Right atrium auricular region (tissue), 2 donors: ENCODE measurements at regions not wholly inside any gene's neighbourhood (a gene's known extent, or its start where the extent isn't known, plus 50 kb on each side); places are given as distances from the start of the nearest gene placed in this dataset.

Experiments used
- DNase-seq: peaks from one replicate; pipeline ENCODE4 v3.0.0-alpha.2; 2019; ENCODE audit warnings: low spot score
- H3K27ac ChIP-seq, 2 donors: fragments of 200-600 bp; sonication (generic); 1 replicate in 1 of 2; 2 replicates in 1 of 2; pipeline ENCODE4 v1.5.1; 2016 to 2019
- H3K27me3 ChIP-seq, 2 donors: fragments of 200-600 bp; sonication (generic); one replicate each; pipeline versions ENCODE4 v1.5.1 to v1.6.0; 2017 to 2019
- H3K36me3 ChIP-seq: fragments of 200-600 bp; sonication (generic); one replicate; pipeline ENCODE4 v1.5.1; 2016
- H3K4me1 ChIP-seq, 2 donors: fragments of 200-600 bp; sonication (generic); one replicate each; pipeline versions ENCODE4 v1.5.1 to v1.6.0; 2017 to 2019
- H3K4me3 ChIP-seq, 2 donors: fragments of 200-600 bp; sonication (generic); 1 replicate in 1 of 2; 2 replicates in 1 of 2; pipeline ENCODE4 v1.5.1; 2017 to 2019; ENCODE audit warnings: mild to moderate bottlenecking in 1 of 2, moderate library complexity in 1 of 2
- H3K9me3 ChIP-seq, 2 donors: fragments of 200-600 bp; sonication (generic); one replicate each; pipeline ENCODE4 v1.5.1; 2019
- TF ChIP-seq, protein P1 (sequence below), 2 donors: fragments of 200-600 bp; sonication (generic); IDR thresholded peaks; one replicate each; pipeline ENCODE4 v1.5.1; 2019; ENCODE audit warnings: antibody characterized with exemption in 2 of 2

DNA sequence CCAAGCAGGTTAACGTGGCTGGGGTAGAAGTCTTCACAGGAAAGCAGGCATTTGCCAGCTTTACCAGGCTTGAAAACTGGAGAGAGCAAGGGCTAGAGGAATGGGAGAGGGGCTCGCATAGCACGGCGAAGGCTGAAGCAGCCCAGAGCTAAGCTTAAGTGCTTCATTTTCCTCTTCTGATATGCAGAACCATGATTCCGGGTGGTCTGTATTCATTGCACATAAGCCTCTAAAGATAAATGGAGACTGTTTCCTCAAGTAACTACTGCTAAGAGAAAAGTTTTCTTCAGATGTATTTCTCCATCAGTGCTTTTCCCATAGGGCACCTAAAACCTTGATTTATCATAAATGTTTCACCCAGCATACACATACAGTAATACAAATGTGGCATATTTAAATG, 414.1 kb downstream of the MLLT3 start:
- Histone ChIP-seq H3K36me3 (no peaks in the 10 kb centered on the region), H3K4me1 (no peaks in the 10 kb centered on the region), H3K27ac (no peak overlapping the region), H3K27me3 (no peaks in the 10 kb centered on the region), H3K4me3 (no peak overlapping the region), H3K9me3 (no peaks in the 10 kb centered on the region)
- TF ChIP-seq, protein P1, sequence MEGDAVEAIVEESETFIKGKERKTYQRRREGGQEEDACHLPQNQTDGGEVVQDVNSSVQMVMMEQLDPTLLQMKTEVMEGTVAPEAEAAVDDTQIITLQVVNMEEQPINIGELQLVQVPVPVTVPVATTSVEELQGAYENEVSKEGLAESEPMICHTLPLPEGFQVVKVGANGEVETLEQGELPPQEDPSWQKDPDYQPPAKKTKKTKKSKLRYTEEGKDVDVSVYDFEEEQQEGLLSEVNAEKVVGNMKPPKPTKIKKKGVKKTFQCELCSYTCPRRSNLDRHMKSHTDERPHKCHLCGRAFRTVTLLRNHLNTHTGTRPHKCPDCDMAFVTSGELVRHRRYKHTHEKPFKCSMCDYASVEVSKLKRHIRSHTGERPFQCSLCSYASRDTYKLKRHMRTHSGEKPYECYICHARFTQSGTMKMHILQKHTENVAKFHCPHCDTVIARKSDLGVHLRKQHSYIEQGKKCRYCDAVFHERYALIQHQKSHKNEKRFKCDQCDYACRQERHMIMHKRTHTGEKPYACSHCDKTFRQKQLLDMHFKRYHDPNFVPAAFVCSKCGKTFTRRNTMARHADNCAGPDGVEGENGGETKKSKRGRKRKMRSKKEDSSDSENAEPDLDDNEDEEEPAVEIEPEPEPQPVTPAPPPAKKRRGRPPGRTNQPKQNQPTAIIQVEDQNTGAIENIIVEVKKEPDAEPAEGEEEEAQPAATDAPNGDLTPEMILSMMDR (IDR thresholded peaks at IDR 0.05): no peak
- DNase-seq: no peak

DNA sequence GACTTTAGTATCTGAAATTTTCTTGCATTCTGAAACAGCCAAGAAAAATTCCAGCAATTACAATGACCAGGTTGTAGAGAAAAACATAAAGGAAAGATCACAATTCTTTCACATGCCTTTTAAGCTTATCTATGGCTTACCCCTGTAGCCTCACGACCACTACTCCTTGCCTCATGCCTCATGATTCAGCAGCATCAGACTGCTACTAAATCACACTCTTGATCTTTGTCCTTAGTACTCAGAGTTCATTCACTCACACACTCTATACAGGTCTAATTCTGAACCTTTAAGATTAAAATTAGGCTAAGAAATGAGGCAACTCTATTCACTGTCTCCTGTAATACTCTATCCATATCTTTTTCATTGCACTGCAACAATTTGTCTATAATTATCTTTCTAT, 415.1 kb downstream of the MLLT3 start:
- H3K27ac ChIP-seq: no peak overlapping the region
- no peaks in the 10 kb centered on the region for H3K9me3 ChIP-seq
- H3K4me1 ChIP-seq: no peaks in the 10 kb centered on the region
- TF ChIP-seq, protein P1 (IDR thresholded peaks at IDR 0.05): no peak
- H3K36me3 ChIP-seq: no peaks in the 10 kb centered on the region
- no peaks in the 10 kb centered on the region for H3K27me3 ChIP-seq
- H3K4me3 ChIP-seq: no peak overlapping the region
- DNase-seq: no peak

DNA sequence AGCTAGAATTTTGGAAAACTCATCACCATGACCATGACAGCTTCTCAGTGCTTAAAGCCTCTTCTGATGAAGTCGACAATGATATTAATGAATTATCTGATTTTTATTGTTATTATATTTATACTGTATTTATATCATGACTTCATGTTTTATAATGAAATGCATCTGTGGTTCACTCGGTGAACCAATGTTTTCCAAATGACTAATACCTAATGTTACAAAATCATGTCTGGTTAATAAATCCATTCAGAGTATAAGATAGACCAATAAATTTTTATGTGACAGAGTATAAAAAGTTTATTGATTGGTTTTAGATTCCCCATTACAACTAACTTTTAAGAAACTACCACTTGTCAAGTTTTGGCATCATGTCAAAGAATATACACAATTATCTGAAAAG, 416.5 kb downstream of the MLLT3 start:
- TF ChIP-seq, protein P1 (IDR thresholded peaks at IDR 0.05): no peak
- H3K4me3 ChIP-seq: no peak overlapping the region
- no peaks in the 10 kb centered on the region for H3K27me3 ChIP-seq
- H3K27ac ChIP-seq: no peak overlapping the region
- peaks cover 0 to 8% of the 10 kb centered on the region in 2 donors for H3K4me1 ChIP-seq
- H3K9me3 ChIP-seq: no peaks in the 10 kb centered on the region
- no peaks in the 10 kb centered on the region for H3K36me3 ChIP-seq
- DNase-seq: no peak

DNA sequence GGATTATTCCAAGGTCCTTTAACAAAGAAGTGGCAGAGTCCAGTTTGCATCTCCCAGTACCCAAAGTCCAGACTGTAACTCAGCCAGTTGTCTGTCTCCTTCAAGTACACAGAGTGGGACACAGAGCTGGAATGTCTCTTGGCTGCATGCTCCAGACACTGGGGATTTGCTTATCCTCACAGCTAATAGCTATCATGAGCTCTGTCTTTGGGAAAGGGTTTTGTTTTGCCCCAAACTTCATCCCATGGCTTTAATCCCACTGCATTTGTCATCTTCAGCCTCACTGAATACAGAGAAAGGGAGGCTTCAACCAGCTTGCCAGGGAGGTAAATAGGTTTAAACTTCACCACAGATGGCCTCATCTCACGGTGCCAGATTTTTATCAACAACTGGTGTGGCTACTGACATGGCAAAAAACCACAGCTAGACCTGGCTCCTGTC, 412.2 kb upstream of the SLC24A2 start:
- H3K36me3 ChIP-seq: no peaks in the 10 kb centered on the region
- H3K4me1 ChIP-seq: peaks cover 0 to 8% of the 10 kb centered on the region in 2 donors
- no peaks in the 10 kb centered on the region for H3K27me3 ChIP-seq
- no peak overlapping the region for H3K4me3 ChIP-seq
- H3K9me3 ChIP-seq: peaks cover 0 to 5% of the 10 kb centered on the region in 2 donors
- no peak overlapping the region for H3K27ac ChIP-seq
- TF ChIP-seq, protein P1 (IDR thresholded peaks at IDR 0.05): no peak
- no peak for DNase-seq

DNA sequence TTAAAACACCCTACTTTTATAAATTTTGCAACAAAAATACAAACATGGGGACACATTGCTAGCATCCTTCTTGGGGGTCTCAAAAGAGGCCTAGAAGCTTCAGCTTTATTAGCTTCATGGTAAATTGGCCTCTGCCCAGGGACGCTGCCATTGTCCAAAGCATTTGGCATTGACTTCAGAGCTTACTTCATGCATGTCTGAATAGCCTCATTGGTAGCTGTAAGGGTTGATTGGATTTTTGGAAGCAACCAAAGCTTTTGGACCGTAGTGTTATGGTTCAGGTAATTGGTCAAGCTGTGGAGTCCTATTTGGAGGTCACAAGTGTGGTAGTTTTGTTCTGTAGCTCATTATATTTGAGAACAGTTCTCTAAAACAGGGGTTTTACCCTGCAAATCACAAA, 411.7 kb upstream of the SLC24A2 start:
- TF ChIP-seq, protein P1 (IDR thresholded peaks at IDR 0.05): no peak
- no peak overlapping the region for H3K4me3 ChIP-seq
- no peak for DNase-seq
- no peak overlapping the region for H3K27ac ChIP-seq
- no peaks in the 10 kb centered on the region for H3K36me3 ChIP-seq
- H3K9me3 ChIP-seq: peaks cover 0 to 8% of the 10 kb centered on the region in 2 donors
- H3K27me3 ChIP-seq: no peaks in the 10 kb centered on the region
- peaks cover 0 to 8% of the 10 kb centered on the region in 2 donors for H3K4me1 ChIP-seq

DNA sequence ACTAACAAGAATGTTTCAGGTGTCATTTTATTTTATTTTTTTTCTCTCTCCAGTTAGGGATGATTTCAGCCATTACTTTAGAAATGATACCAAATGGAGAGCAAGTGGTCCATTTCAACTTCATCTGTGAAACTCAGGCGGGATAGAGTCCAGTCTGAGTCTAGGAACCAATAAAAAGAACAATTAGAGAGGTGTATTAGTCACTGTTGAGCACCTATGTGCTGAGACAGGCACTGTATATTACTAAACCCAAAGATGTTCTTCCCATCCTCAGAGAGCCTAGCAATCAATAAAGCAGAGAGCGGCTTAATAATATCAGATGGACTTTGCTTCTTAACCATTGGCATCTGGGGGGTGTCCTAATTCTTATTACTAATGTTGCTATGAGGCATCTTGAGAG, 410.3 kb upstream of the SLC24A2 start:
- Histone ChIP-seq H3K36me3 (no peaks in the 10 kb centered on the region), H3K27ac (no peak overlapping the region), H3K9me3 (peaks cover 0 to 15% of the 10 kb centered on the region in 2 donors), H3K4me1 (peaks cover 0 to 8% of the 10 kb centered on the region in 2 donors), H3K27me3 (no peaks in the 10 kb centered on the region), H3K4me3 (no peak overlapping the region)
- DNase-seq: no peak
- TF ChIP-seq, protein P1 (IDR thresholded peaks at IDR 0.05): no peak
